A549 (cell line): ENCODE measurements at regions not wholly inside any gene's neighbourhood (a gene's known extent, or its start where the extent isn't known, plus 50 kb on each side); places are given as distances from the start of the nearest gene placed in this dataset.

Experiments used
- ATAC-seq, 2 experiments: fragments of 200-7000 bp in 1 of 2; fragments of >200 bp in 1 of 2; cut with Nextera tagmentation in 1 of 2; cut with Tn5 transposase in 1 of 2; 3 replicates each; pipeline versions ENCODE4 v1.8.0 to v1.9.1; 2018 to 2020; ENCODE audit warnings: mild to moderate bottlenecking in 1 of 2, moderate library complexity in 1 of 2
- CTCF ChIA-PET: fragments of 300-600 bp; sonication (Branson Sonifier 250); formaldehyde crosslinking; extraction: SDS; loops from one replicate; lab custom pipeline; 2021; ENCODE audit warnings: antibody characterized with exemption, inconsistent platforms; lab: Yijun Ruan, JAX
- POLR2A ChIA-PET: fragments of 350-600 bp; formaldehyde crosslinking; extraction: SDS; loops from one replicate; lab custom pipeline; 2021; ENCODE audit warnings: antibody characterized with exemption, inconsistent platforms; lab: Yijun Ruan, JAX
- DNase-seq, 2 experiments: peaks; one replicate each; pipeline versions ENCODE4 v3.0.0 to v3.0.0-alpha.2; 2011 to 2016; ENCODE audit warnings: low read depth in 1 of 2, low spot score in 1 of 2
- FAIRE-seq: peaks from 2 replicates; lab custom pipeline; 2011; peaks lifted over from hg19 to GRCh38; lab: Jason Lieb, UNC
- H3K27ac ChIP-seq, 2 experiments: fragments of >200 bp; sonication (Bioruptor Twin); formaldehyde crosslinking; 3 replicates each; pipeline ENCODE4 v1.5.1; 2016 to 2017
- H3K4me1 ChIP-seq: fragments of >200 bp; sonication (Bioruptor Twin); formaldehyde crosslinking; 3 replicates; pipeline ENCODE4 v1.6.1; 2016
- H3K4me2 ChIP-seq: fragments of >200 bp; sonication (Bioruptor Twin); formaldehyde crosslinking; 3 replicates; pipeline ENCODE4 v1.6.1; 2016
- H3K4me3 ChIP-seq: fragments of >200 bp; sonication (Bioruptor Twin); formaldehyde crosslinking; 3 replicates; pipeline ENCODE4 v1.5.1; 2016
- H3K9me3 ChIP-seq: fragments of >200 bp; sonication (Bioruptor Twin); formaldehyde crosslinking; 3 replicates; pipeline ENCODE4 v1.6.1; 2016
- BHLHE40 ChIP-seq: IDR thresholded peaks from 2 replicates; pipeline ENCODE4 v1.6.1; 2012; ENCODE audit warnings: low read depth, low read length, inconsistent platforms
- CBX2 ChIP-seq: fragments of 200-600 bp; sonication (generic); IDR thresholded peaks from 2 replicates; pipeline ENCODE4 v1.6.1; 2016; ENCODE audit warnings: low read depth, mild to moderate bottlenecking, borderline replicate concordance
- CBX8 ChIP-seq: fragments of 200-600 bp; sonication (generic); IDR thresholded peaks from 2 replicates; pipeline ENCODE4 v1.6.1; 2016
- CHD2 ChIP-seq: fragments of 150-350 bp; IDR thresholded peaks from 2 replicates; pipeline ENCODE4 v1.6.1; 2014; ENCODE audit warnings: low read length; ENCODE audit not compliant: partially characterized antibody
- CHD4 ChIP-seq: fragments of 200-600 bp; sonication (generic); IDR thresholded peaks from 2 replicates; pipeline ENCODE4 v1.6.1; 2016; ENCODE audit warnings: antibody characterized with exemption, mild to moderate bottlenecking, borderline replicate concordance
- EHF ChIP-seq: fragments of 250-450 bp; sonication (Bioruptor Pico); IDR thresholded peaks from 2 replicates; pipeline ENCODE4 v1.5.0; 2020; ENCODE audit warnings: mild to moderate bottlenecking
- ESRRA ChIP-seq: fragments of 150-350 bp; IDR thresholded peaks from 2 replicates; pipeline ENCODE4 v1.6.1; 2014; ENCODE audit warnings: mild to moderate bottlenecking, low read length, borderline replicate concordance
- FOSB ChIP-seq: fragments of 250-450 bp; sonication (Bioruptor Pico); IDR thresholded peaks from 2 replicates; pipeline ENCODE4 v1.5.0; 2020; ENCODE audit warnings: mild to moderate bottlenecking, moderate library complexity
- FOXS1 ChIP-seq: fragments of 250-450 bp; sonication (Bioruptor Pico); IDR thresholded peaks from 2 replicates; pipeline ENCODE4 v1.5.0; 2020; ENCODE audit warnings: mild to moderate bottlenecking, moderate library complexity
- HDAC2 ChIP-seq: fragments of 200-600 bp; sonication (generic); IDR thresholded peaks from 2 replicates; pipeline ENCODE4 v1.6.1; 2016
- HEYL ChIP-seq: fragments of 250-450 bp; sonication (Bioruptor Pico); IDR thresholded peaks from 2 replicates; pipeline ENCODE4 v1.8.0; 2021; ENCODE audit warnings: mild to moderate bottlenecking, moderate library complexity
- HOXB5 ChIP-seq: fragments of 250-450 bp; sonication (Bioruptor Pico); IDR thresholded peaks from 2 replicates; pipeline ENCODE4 v1.5.0; 2020; ENCODE audit warnings: mild to moderate bottlenecking, moderate library complexity
- JUNB ChIP-seq: fragments of >200 bp; sonication (Bioruptor Twin); formaldehyde crosslinking; IDR thresholded peaks from 2 replicates; pipeline ENCODE4 v1.6.1; 2016
- MYC ChIP-seq: IDR thresholded peaks from 2 replicates; pipeline ENCODE4 v1.6.1; 2012; ENCODE audit warnings: mild to moderate bottlenecking, inconsistent platforms, low read length, improper control_type of control experiment, borderline replicate concordance
- RFX5 ChIP-seq: fragments of 450-650 bp; IDR thresholded peaks from 2 replicates; pipeline ENCODE4 v1.7.1; 2014; ENCODE audit warnings: antibody characterized with exemption, mild to moderate bottlenecking, moderate library complexity
- TFCP2L1 ChIP-seq: fragments of 250-450 bp; sonication (Bioruptor Pico); IDR thresholded peaks from 2 replicates; pipeline ENCODE4 v1.5.0; 2021; ENCODE audit warnings: mild to moderate bottlenecking
- ZFP36 ChIP-seq: fragments of 450-650 bp; IDR thresholded peaks from 2 replicates; pipeline ENCODE4 v1.6.1; 2014; ENCODE audit warnings: borderline replicate concordance; ENCODE audit not compliant: partially characterized antibody
- WGBS: methylation state at CpG from one replicate; pipeline ENCODE4 v1.1.6; 2017; ENCODE audit errors: missing lambda C conversion rate; 5-methylcytosine and 5-hydroxymethylcytosine counted together
- TF ChIP-seq, protein P1 (sequence below): fragments of >200 bp; sonication (Bioruptor Twin); formaldehyde crosslinking; IDR thresholded peaks from 2 replicates; pipeline ENCODE4 v1.6.1; 2016
- TF ChIP-seq, protein P2 (sequence below): fragments of >200 bp; sonication (Bioruptor Twin); formaldehyde crosslinking; IDR thresholded peaks from 3 replicates; pipeline ENCODE4 v1.5.1; 2016
- TF ChIP-seq, protein P3 (sequence below): fragments of 250-450 bp; sonication (Bioruptor Pico); IDR thresholded peaks from 2 replicates; pipeline ENCODE4 v1.5.0; 2020; ENCODE audit warnings: low read depth, mild to moderate bottlenecking, moderate library complexity

DNA sequence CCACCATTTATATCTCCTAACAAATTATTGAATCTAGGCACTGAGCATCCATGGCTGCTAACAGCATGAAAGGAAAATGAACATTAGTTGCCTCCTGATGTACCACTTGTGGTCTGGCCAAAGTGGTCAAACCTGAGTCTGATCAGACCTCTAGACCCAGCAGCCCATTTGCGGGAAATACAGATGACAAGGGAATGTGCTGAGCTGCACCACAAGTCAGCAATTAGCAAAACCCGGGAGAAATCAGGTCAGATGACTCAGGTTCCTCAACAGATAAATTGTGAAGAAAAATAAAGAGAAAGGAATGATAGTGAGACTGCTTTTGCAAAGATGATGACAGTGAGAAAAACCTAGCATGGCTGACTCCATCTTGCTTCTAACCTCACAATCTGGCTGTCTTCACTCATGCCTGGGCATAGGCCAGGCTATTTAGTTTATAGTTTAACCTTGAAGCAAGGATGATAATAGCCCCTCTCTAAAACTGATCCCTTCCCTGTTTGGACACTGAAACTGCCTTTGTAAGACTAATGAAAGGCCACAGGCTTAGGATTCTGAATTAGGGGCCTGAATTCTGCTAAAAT, 142.7 kb upstream of the ASIC2 start:
- FAIRE-seq (no peak), DNase-seq (no peak), ATAC-seq (no peak)
- Histone ChIP-seq H3K9me3 (no peaks in the 10 kb centered on the region), H3K27ac (no peak overlapping the region), H3K4me3 (no peak overlapping the region), H3K4me1 (no peaks in the 10 kb centered on the region), H3K4me2 (no peak overlapping the region)
- TF ChIP-seq BHLHE40 (no peak), CBX2 (no peak), JUNB (no peak), ZFP36 (no peak), FOSB (no peak), HDAC2 (no peak), MYC (no peak), TFCP2L1 (CRISPR knock-in tag) (no peak)
- TF ChIP-seq, protein P1, sequence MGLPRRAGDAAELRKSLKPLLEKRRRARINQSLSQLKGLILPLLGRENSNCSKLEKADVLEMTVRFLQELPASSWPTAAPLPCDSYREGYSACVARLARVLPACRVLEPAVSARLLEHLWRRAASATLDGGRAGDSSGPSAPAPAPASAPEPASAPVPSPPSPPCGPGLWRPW = no peak
- ChIA-PET POLR2A (no interaction called here), CTCF (no interaction called here)
- WGBS = 42% methylated on average over 2 of the region's 2 CpGs

DNA sequence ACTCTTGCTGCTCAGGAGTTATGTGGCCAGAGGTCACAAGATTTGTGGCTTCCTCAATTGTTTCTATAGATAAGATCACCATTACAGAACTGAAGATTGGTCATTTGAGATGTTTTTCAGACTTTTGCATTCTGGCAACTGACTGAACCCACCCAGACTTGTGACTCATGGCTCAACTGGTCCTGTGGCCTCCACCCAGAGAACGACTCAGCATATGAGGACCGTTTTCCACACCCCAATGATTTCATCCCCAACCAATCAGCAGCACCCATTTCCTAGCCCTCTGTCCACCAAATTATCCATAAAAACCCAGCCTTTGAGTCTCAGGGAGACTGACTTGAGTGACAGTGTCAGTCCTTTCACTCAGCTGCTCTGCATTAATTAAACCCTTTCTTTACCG, 143.2 kb upstream of the ASIC2 start:
- H3K9me3 ChIP-seq = no peaks in the 10 kb centered on the region
- TF ChIP-seq ESRRA (no peak), CHD2 (no peak), RFX5 (no peak)
- H3K4me2 ChIP-seq = no peak overlapping the region
- DNase-seq (no peak), FAIRE-seq (no peak), ATAC-seq (no peak)
- H3K4me1 ChIP-seq = no peaks in the 10 kb centered on the region
- WGBS = 38% methylated on average over 3 of the region's 3 CpGs
- H3K4me3 ChIP-seq = no peak overlapping the region
- CTCF ChIA-PET = no interaction called here
- POLR2A ChIA-PET = no interaction called here
- no peak overlapping the region for H3K27ac ChIP-seq

DNA sequence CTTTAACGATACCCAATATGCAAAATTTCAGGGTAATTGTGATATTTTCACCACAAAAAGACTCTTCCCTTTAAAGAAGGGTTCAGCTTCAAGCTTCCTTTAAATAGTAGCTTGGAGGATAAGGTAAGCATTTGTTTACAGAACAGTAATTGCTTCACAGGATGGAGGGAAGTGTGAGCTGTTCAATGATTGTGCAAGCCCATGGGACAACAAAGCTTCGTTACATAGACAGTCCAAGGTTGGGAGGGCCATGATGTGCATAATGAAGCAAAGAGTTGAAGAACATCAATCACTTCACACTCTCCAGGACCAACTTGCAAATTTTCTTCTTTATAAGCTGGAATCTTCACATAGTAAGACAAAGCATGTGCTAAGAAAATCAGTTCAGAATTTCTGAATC, 145.0 kb upstream of the ASIC2 start:
- Histone ChIP-seq H3K4me2 (no peak overlapping the region), H3K4me3 (no peak overlapping the region), H3K27ac (no peak overlapping the region), H3K4me1 (no peaks in the 10 kb centered on the region), H3K9me3 (peaks cover 6% of the 10 kb centered on the region; the same call in 1 of the 3 replicates)
- TF ChIP-seq HEYL (CRISPR knock-in tag) (no peak), FOXS1 (CRISPR knock-in tag) (no peak), JUNB (no peak), CBX8 (no peak), CHD4 (no peak), EHF (no peak), HOXB5 (CRISPR knock-in tag) (no peak)
- TF ChIP-seq, protein P2, sequence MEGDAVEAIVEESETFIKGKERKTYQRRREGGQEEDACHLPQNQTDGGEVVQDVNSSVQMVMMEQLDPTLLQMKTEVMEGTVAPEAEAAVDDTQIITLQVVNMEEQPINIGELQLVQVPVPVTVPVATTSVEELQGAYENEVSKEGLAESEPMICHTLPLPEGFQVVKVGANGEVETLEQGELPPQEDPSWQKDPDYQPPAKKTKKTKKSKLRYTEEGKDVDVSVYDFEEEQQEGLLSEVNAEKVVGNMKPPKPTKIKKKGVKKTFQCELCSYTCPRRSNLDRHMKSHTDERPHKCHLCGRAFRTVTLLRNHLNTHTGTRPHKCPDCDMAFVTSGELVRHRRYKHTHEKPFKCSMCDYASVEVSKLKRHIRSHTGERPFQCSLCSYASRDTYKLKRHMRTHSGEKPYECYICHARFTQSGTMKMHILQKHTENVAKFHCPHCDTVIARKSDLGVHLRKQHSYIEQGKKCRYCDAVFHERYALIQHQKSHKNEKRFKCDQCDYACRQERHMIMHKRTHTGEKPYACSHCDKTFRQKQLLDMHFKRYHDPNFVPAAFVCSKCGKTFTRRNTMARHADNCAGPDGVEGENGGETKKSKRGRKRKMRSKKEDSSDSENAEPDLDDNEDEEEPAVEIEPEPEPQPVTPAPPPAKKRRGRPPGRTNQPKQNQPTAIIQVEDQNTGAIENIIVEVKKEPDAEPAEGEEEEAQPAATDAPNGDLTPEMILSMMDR = no peak
- TF ChIP-seq, protein P1 = no peak
- TF ChIP-seq, protein P3, sequence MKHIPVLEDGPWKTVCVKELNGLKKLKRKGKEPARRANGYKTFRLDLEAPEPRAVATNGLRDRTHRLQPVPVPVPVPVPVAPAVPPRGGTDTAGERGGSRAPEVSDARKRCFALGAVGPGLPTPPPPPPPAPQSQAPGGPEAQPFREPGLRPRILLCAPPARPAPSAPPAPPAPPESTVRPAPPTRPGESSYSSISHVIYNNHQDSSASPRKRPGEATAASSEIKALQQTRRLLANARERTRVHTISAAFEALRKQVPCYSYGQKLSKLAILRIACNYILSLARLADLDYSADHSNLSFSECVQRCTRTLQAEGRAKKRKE (CRISPR knock-in tag) = no peak
- DNase-seq (peak in 1 of 2 experiments; percentile 9), FAIRE-seq (no peak), ATAC-seq (no peak)
- CTCF ChIA-PET = interaction anchor here (1.2 kb wide), 1 partner anchor 13 kb away, joined by 3 read pairs; no protein-coding TSS in a partner anchor
- POLR2A ChIA-PET = no interaction called here
- WGBS = 1% methylated on average over 2 of the region's 2 CpGs
